ENCODE measurements at regions not wholly inside any gene's neighbourhood (a gene's known extent, or its start where the extent isn't known, plus 50 kb on each side); places are given as distances from the start of the nearest gene placed in this dataset.
A peak's percentile ranks its signal among the peaks of the same experiment; 100 is the strongest.

DNA sequence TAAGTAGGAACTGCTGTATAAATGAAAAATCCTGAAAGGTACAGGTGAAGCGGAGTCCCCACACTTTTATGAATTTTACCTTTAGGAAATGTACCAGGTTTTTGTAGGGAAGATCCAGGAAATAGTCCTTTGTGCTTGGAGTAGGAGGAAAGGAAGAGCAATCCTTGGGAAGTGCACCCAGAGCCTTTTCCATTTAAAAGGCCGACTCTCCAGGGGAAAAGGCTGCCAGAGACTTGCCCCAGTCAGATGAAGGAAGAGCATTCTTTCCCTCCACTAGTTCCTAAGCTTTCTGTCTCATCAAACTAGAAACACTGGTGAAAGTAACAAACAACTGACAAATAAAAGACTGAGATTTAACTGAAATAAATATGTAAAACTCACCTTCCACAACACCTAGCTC is 779.4 kb upstream of the CDH6 start:
- TF ChIP-seq TAF1 (IDR thresholded peaks at IDR 0.05; ENCODE audit: low read depth) (no peak), EGR1 (IDR thresholded peaks at IDR 0.05) (no peak), RAD21 (IDR thresholded peaks at IDR 0.05; ENCODE audit: low read depth) (no peak), CREB1 (IDR thresholded peaks at IDR 0.05; ENCODE audit: low read depth) (no peak), TEAD4 (IDR thresholded peaks at IDR 0.05) (no peak), EP300 (IDR thresholded peaks at IDR 0.05; ENCODE audit: borderline replicate concordance) (no peak), CEBPB (IDR thresholded peaks at IDR 0.05) (no peak), TCF12 (IDR thresholded peaks at IDR 0.05; ENCODE audit: low read depth) (no peak), ZBTB7A (IDR thresholded peaks at IDR 0.05; ENCODE audit: low read depth) (no peak)
- TF ChIP-seq, protein P1, sequence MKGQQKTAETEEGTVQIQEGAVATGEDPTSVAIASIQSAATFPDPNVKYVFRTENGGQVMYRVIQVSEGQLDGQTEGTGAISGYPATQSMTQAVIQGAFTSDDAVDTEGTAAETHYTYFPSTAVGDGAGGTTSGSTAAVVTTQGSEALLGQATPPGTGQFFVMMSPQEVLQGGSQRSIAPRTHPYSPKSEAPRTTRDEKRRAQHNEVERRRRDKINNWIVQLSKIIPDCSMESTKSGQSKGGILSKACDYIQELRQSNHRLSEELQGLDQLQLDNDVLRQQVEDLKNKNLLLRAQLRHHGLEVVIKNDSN (IDR thresholded peaks at IDR 0.05), result no peak
- TF ChIP-seq, protein P2, sequence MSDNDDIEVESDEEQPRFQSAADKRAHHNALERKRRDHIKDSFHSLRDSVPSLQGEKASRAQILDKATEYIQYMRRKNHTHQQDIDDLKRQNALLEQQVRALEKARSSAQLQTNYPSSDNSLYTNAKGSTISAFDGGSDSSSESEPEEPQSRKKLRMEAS (IDR thresholded peaks at IDR 0.05), result no peak
- TF ChIP-seq, protein P3, sequence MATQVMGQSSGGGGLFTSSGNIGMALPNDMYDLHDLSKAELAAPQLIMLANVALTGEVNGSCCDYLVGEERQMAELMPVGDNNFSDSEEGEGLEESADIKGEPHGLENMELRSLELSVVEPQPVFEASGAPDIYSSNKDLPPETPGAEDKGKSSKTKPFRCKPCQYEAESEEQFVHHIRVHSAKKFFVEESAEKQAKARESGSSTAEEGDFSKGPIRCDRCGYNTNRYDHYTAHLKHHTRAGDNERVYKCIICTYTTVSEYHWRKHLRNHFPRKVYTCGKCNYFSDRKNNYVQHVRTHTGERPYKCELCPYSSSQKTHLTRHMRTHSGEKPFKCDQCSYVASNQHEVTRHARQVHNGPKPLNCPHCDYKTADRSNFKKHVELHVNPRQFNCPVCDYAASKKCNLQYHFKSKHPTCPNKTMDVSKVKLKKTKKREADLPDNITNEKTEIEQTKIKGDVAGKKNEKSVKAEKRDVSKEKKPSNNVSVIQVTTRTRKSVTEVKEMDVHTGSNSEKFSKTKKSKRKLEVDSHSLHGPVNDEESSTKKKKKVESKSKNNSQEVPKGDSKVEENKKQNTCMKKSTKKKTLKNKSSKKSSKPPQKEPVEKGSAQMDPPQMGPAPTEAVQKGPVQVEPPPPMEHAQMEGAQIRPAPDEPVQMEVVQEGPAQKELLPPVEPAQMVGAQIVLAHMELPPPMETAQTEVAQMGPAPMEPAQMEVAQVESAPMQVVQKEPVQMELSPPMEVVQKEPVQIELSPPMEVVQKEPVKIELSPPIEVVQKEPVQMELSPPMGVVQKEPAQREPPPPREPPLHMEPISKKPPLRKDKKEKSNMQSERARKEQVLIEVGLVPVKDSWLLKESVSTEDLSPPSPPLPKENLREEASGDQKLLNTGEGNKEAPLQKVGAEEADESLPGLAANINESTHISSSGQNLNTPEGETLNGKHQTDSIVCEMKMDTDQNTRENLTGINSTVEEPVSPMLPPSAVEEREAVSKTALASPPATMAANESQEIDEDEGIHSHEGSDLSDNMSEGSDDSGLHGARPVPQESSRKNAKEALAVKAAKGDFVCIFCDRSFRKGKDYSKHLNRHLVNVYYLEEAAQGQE (IDR thresholded peaks at IDR 0.05; ENCODE audit: low read depth), result no peak

DNA sequence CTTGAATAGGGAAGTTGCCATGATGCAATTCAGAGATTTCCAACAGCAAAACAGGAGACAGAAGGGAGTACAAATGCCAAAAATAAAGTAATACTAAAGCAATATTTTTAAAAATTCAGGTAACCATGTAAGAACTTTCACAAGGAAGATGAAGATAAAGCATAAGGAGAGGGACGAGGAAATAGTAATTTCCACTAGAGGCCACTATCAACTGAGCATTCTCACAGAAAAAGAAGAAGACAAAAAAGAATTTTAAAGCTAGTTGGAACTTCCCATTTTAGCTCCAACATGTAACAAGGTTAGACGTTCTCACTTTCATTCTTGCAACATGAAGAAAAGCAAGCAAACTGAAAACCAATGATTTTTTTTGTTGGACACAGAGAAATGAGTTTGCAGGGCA is 779.9 kb upstream of the CDH6 start:
- TF ChIP-seq EGR1 (IDR thresholded peaks at IDR 0.05) (no peak), RAD21 (IDR thresholded peaks at IDR 0.05; ENCODE audit: low read depth) (peak; percentile 36; the same call in 1 of the 2 replicates)

DNA sequence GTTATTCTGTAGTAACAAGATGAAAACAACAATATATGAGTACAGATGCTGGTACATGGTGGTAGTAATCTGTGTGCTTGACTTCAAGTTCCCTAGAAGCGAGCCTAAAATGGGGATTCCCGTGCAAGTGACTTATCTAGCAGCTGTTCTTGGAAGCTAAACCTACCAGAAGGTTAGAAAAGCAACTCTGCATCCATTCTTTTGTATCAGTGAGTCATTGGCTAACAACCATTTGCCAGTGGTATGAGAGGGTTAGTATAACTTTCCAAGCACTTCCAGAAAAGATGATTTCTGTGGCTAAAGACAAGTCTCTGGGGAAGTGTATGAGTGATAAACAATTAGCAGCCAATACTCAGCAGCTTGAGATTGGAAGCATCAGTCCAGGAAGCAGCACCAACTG is 787.7 kb upstream of the CDH6 start:
- TF ChIP-seq EP300 (IDR thresholded peaks at IDR 0.05; ENCODE audit: borderline replicate concordance) (no peak), RAD21 (IDR thresholded peaks at IDR 0.05; ENCODE audit: low read depth) (no peak), FOXM1 (IDR thresholded peaks at IDR 0.05; ENCODE audit: borderline replicate concordance, low read depth) (no peak), CEBPB (IDR thresholded peaks at IDR 0.05) (no peak), ZBTB7A (IDR thresholded peaks at IDR 0.05; ENCODE audit: low read depth) (no peak), TAF1 (IDR thresholded peaks at IDR 0.05; ENCODE audit: low read depth) (no peak), CREB1 (IDR thresholded peaks at IDR 0.05; ENCODE audit: low read depth) (no peak), NFIC (IDR thresholded peaks at IDR 0.05) (no peak), EGR1 (IDR thresholded peaks at IDR 0.05) (no peak), TEAD4 (IDR thresholded peaks at IDR 0.05) (no peak), YY1 (IDR thresholded peaks at IDR 0.05; ENCODE audit: low read depth) (no peak)
- TF ChIP-seq, protein P1 (IDR thresholded peaks at IDR 0.05), result no peak
- TF ChIP-seq, protein P3 (IDR thresholded peaks at IDR 0.05; ENCODE audit: low read depth), result no peak
- TF ChIP-seq, protein P2 (IDR thresholded peaks at IDR 0.05), result no peak

DNA sequence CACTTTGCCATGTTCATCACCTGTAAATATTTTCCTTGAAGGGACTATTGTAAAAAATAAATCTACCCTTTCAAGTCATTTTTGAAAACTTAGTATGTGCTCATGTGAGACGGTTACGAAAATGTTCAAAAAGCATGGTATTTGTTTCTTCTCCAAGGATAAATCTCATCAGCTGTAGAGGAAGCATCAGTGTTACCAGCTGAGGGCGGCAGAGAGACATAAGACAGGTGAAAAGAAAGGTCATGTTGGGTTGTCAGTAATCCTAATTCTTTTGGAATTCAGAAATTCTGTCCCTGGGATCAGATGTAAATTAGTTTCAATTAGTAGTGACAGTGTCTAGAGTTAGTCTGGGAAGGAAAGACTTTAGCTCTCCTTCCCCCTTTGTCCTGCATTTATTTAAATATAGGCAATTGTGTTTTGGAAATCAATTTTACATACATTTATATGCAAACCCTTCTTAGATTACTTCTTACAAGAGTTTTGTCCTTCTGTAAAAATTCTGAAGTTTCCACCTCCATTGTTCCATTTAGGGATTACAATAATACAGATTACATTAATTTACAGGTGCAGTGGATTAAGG is 791.9 kb upstream of the CDH6 start:
- no peak for TF ChIP-seq EP300 (IDR thresholded peaks at IDR 0.05; ENCODE audit: borderline replicate concordance)
- TF ChIP-seq RAD21 (IDR thresholded peaks at IDR 0.05; ENCODE audit: low read depth), result peak; percentile 89

DNA sequence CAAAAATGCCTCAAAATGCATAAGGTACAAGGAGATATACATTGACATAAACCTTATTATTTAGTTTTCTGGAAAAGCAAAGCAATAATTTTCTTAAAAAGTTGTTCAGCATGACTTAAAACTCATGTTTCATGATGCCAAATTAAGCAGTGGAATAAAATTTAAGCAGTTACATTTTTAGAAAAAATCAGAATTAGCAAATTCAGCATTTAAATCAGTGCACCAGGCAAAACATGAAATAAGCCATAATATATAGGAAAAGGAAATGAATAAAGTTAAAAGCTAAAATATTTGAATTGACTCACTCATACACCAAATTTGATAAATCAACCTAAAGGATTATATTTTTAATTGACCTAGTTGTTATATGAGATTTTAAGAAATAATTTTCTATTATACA is 795.1 kb upstream of the CDH6 start:
- TF ChIP-seq EGR1 (IDR thresholded peaks at IDR 0.05) (no peak), CREB1 (IDR thresholded peaks at IDR 0.05; ENCODE audit: low read depth) (no peak), TAF1 (IDR thresholded peaks at IDR 0.05; ENCODE audit: low read depth) (no peak), RAD21 (IDR thresholded peaks at IDR 0.05; ENCODE audit: low read depth) (no peak), EP300 (IDR thresholded peaks at IDR 0.05; ENCODE audit: borderline replicate concordance) (no peak), ZBTB7A (IDR thresholded peaks at IDR 0.05; ENCODE audit: low read depth) (no peak), TEAD4 (IDR thresholded peaks at IDR 0.05) (no peak), NFIC (IDR thresholded peaks at IDR 0.05) (no peak), FOXM1 (IDR thresholded peaks at IDR 0.05; ENCODE audit: borderline replicate concordance, low read depth) (no peak), TCF12 (IDR thresholded peaks at IDR 0.05; ENCODE audit: low read depth) (no peak), CEBPB (IDR thresholded peaks at IDR 0.05) (no peak), YY1 (IDR thresholded peaks at IDR 0.05; ENCODE audit: low read depth) (no peak)
- TF ChIP-seq, protein P3 (IDR thresholded peaks at IDR 0.05; ENCODE audit: low read depth), result no peak
- TF ChIP-seq, protein P2 (IDR thresholded peaks at IDR 0.05), result no peak
- TF ChIP-seq, protein P1 (IDR thresholded peaks at IDR 0.05), result no peak

Measured in Ishikawa (cell line).